Smooth muscle cell (in vitro differentiated cells): ENCODE measurements at regions not wholly inside any gene's neighbourhood (a gene's known extent, or its start where the extent isn't known, plus 50 kb on each side); places are given as distances from the start of the nearest gene placed in this dataset.

Experiments
- DNase-seq: peaks from one replicate; lab custom pipeline; 2025; ENCODE audit not compliant: unreplicated experiment; lab: John Stamatoyannopoulos, UW
- H2AFZ ChIP-seq: fragments of 200-600 bp; sonication (generic); 2 replicates; pipeline ENCODE4 v1.6.0; 2016; ENCODE audit warnings: antibody characterized with exemption, low read depth, mild to moderate bottlenecking
- H3F3A ChIP-seq: fragments of 200-600 bp; sonication (generic); 2 replicates; pipeline ENCODE4 v1.6.0; 2017; ENCODE audit warnings: antibody characterized with exemption, low read depth
- H3K27ac ChIP-seq: fragments of 200-600 bp; sonication (generic); 2 replicates; pipeline ENCODE4 v1.5.1; 2016; ENCODE audit warnings: low read depth, mild to moderate bottlenecking
- H3K27me3 ChIP-seq: fragments of 200-600 bp; sonication (generic); 2 replicates; pipeline ENCODE4 v1.6.1; 2016; ENCODE audit warnings: low read depth, mild to moderate bottlenecking
- H3K36me3 ChIP-seq: fragments of 200-600 bp; sonication (generic); 2 replicates; pipeline ENCODE4 v1.5.1; 2016; ENCODE audit warnings: low read depth
- H3K4me1 ChIP-seq: fragments of 200-600 bp; sonication (generic); 2 replicates; pipeline ENCODE4 v1.5.1; 2016; ENCODE audit warnings: low read depth
- H3K4me2 ChIP-seq: fragments of 200-600 bp; sonication (generic); 2 replicates; pipeline ENCODE4 v1.6.0; 2016; ENCODE audit warnings: mild to moderate bottlenecking
- H3K4me3 ChIP-seq: fragments of 200-600 bp; sonication (generic); 2 replicates; pipeline ENCODE4 v1.5.1; 2016; ENCODE audit warnings: mild to moderate bottlenecking
- H3K79me2 ChIP-seq: fragments of 200-600 bp; sonication (generic); 2 replicates; pipeline ENCODE4 v1.6.0; 2016; ENCODE audit warnings: low read depth, mild to moderate bottlenecking
- H3K9ac ChIP-seq: fragments of 200-600 bp; sonication (generic); 2 replicates; pipeline ENCODE4 v1.6.0; 2016; ENCODE audit warnings: low read depth
- H3K9me3 ChIP-seq: fragments of 200-600 bp; sonication (generic); replicated peaks from 2 replicates; pipeline ENCODE4 v1.5.1; 2016; ENCODE audit warnings: low read depth
- H4K20me1 ChIP-seq: fragments of 200-600 bp; sonication (generic); 2 replicates; pipeline ENCODE4 v1.6.0; 2016; ENCODE audit warnings: low read depth
- CTCF ChIP-seq: fragments of 200-600 bp; sonication (generic); IDR thresholded peaks from 2 replicates; pipeline ENCODE4 v1.5.1; 2017; ENCODE audit warnings: borderline replicate concordance, mild to moderate bottlenecking, antibody characterized with exemption; ENCODE audit not compliant: insufficient read depth, poor library complexity, severe bottlenecking
- WGBS: methylation state at CpG from one replicate; pipeline ENCODE4 v1.1.7; 2016; ENCODE audit warnings: low lambda C conversion rate; 5-methylcytosine and 5-hydroxymethylcytosine counted together

DNA sequence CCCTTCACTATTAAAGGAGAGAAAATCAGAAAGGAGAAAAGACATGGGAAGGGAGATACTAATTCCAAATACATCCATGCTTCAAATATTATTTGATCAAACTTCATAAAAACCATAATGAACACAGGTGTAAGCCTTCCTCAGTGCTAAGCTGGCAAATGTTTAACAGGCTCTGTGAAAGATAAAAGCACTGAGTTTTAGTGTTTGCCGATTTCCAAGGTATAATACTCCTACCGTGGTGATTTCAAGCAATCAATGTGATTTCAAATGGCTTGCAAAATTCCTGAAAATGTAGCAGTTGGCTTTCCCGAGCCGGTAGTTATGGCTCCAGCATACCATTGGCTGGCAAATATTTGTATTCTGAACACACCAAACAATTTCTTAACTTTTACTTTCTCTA, 732.3 kb upstream of the GOLIM4 start:
- Histone ChIP-seq H3K4me2 (no peak overlapping the region), H3K9ac (no peak overlapping the region), H3K27ac (no peak overlapping the region), H3K79me2 (no peaks in the 10 kb centered on the region), H4K20me1 (no peaks in the 10 kb centered on the region), H3K4me3 (no peak overlapping the region), H3K4me1 (peaks cover 6% of the 10 kb centered on the region), H3K27me3 (no peaks in the 10 kb centered on the region), H3K9me3 (no peaks in the 10 kb centered on the region), H3K36me3 (no peaks in the 10 kb centered on the region), H2AFZ (no peak overlapping the region), H3F3A (no peaks in the 10 kb centered on the region)
- TF ChIP-seq CTCF: no peak
- DNase-seq: no peak
- WGBS: 92% methylated on average over 4 of the region's 4 CpGs

GRCh38 chr3:168824107-168824506, 728.4 kb upstream of the GOLIM4 start:
- Histone ChIP-seq H3K27me3 (no peaks in the 10 kb centered on the region), H3K9me3 (no peaks in the 10 kb centered on the region), H3K4me1 (peaks cover 6% of the 10 kb centered on the region), H3K4me2 (no peak overlapping the region), H3K27ac (no peak overlapping the region), H3F3A (no peaks in the 10 kb centered on the region), H3K9ac (no peak overlapping the region), H4K20me1 (no peaks in the 10 kb centered on the region), H2AFZ (no peak overlapping the region), H3K36me3 (no peaks in the 10 kb centered on the region), H3K79me2 (no peaks in the 10 kb centered on the region), H3K4me3 (no peak overlapping the region)
- 85% methylated on average over 2 of the region's 2 CpGs for WGBS
- TF ChIP-seq CTCF: no peak
- no peak for DNase-seq

DNA sequence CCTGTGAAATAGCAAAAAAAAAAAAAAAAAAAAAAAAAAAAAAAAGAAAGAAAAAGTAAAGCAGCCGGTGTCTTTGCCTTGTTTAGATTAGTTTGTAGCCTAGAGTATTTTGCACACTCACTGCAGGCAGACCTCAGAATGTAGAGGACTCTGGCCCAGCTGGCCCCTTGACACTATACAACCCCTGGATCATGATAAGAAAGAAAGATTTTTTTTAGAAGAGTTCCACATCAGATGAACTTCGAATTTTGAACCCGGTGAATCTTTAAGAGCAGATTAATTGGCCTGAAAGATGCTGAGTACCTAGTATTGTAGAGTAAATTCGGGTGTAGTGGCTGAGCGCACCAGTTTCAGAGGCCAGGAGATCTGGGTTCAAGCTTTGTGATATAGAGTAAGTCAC, 727.7 kb upstream of the GOLIM4 start:
- Histone ChIP-seq H3K27me3 (no peaks in the 10 kb centered on the region), H3K4me3 (no peak overlapping the region), H3K4me2 (no peak overlapping the region), H3K79me2 (no peaks in the 10 kb centered on the region), H3K4me1 (peaks cover 1% of the 10 kb centered on the region), H3K9me3 (no peaks in the 10 kb centered on the region), H3F3A (no peaks in the 10 kb centered on the region), H3K27ac (no peak overlapping the region), H2AFZ (no peak overlapping the region), H3K9ac (no peak overlapping the region), H4K20me1 (no peaks in the 10 kb centered on the region), H3K36me3 (no peaks in the 10 kb centered on the region)
- 86% methylated on average over 5 of the region's 5 CpGs for WGBS
- no peak for DNase-seq
- no peak for TF ChIP-seq CTCF

DNA sequence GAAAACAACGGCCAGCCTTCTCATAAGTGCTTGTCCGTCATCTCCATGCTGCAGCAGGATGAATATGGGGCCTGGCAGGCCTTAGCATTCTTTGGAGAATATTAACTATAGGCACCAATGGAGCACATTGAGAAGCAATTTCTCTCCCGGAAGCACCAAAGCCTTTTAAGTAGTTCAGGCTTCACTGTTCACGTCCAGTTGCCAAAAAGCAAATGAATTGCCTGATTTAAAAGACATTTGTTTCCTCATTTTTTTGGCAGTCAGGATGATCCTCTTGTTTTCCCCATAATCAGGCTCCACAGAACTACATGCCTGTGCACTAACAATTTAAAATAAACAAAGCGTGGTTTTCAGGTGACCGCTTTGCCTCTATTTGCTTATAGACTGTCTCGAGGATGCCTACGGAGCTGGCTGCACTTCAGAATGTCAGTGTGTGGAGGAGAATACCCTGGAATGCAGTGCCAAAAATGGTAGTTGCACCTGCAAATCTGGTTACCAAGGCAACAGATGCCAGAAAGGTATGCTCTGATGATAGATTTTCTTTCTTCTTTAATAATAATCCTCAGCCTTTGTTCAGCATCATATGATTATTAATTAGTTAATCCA, 725.2 kb upstream of the GOLIM4 start:
- Histone ChIP-seq H3K9ac (no peak overlapping the region), H3K79me2 (no peaks in the 10 kb centered on the region), H3K27ac (no peak overlapping the region), H3K27me3 (no peaks in the 10 kb centered on the region), H3K36me3 (no peaks in the 10 kb centered on the region), H3F3A (no peaks in the 10 kb centered on the region), H3K4me1 (no peaks in the 10 kb centered on the region), H2AFZ (no peak overlapping the region), H3K4me3 (no peak overlapping the region), H3K9me3 (no peaks in the 10 kb centered on the region), H4K20me1 (no peaks in the 10 kb centered on the region), H3K4me2 (no peak overlapping the region)
- DNase-seq: no peak
- no peak for TF ChIP-seq CTCF
- WGBS: 95% methylated on average over 8 of the region's 8 CpGs
